Body of pancreas (tissue), 4 donors: ENCODE measurements at regions not wholly inside any gene's neighbourhood (a gene's known extent, or its start where the extent isn't known, plus 50 kb on each side); places are given as distances from the start of the nearest gene placed in this dataset.

Source experiments
- ATAC-seq: fragments of 150-250 bp; one replicate; pipeline ENCODE4 v1.9.1; 2016
- DNase-seq, 4 donors: peaks; one replicate each; pipeline ENCODE4 v3.0.0-alpha.2; 2019
- H3K27ac ChIP-seq, 4 donors: fragments of 200-600 bp; sonication (generic); 1 replicate in 3 of 4; 2 replicates in 1 of 4; pipeline versions ENCODE4 v1.5.1 to v1.6.1; 2016 to 2019; ENCODE audit warnings: mild to moderate bottlenecking in 1 of 4, mixed read lengths in 1 of 4, moderate library complexity in 1 of 4
- H3K27me3 ChIP-seq, 2 donors: fragments of 200-600 bp; sonication (generic); one replicate each; pipeline ENCODE4 v1.6.0; 2016; ENCODE audit warnings: mild to moderate bottlenecking in 1 of 2
- H3K36me3 ChIP-seq, 2 donors: fragments of 200-600 bp; sonication (generic); replicated peaks in 1 of 2; 2 replicates each; pipeline ENCODE4 v1.5.1; 2016; ENCODE audit warnings: low read depth in 2 of 2; ENCODE audit not compliant: insufficient read depth in 1 of 2
- H3K4me1 ChIP-seq: fragments of 200-600 bp; sonication (generic); one replicate; pipeline ENCODE4 v1.6.0; 2016
- H3K4me3 ChIP-seq, 2 donors: fragments of 200-600 bp; sonication (generic); 1 replicate in 1 of 2; 2 replicates in 1 of 2; pipeline ENCODE4 v1.5.1; 2016 to 2019
- H3K9me3 ChIP-seq, 3 donors: fragments of 200-600 bp; sonication (generic); 1 replicate in 2 of 3; 2 replicates in 1 of 3; pipeline ENCODE4 v1.5.1; 2016
- POLR2A ChIP-seq, 3 donors: fragments of 450-650 bp; IDR thresholded peaks; one replicate each; pipeline ENCODE4 v1.6.1; 2016; ENCODE audit warnings: antibody characterized with exemption in 3 of 3, mild to moderate bottlenecking in 2 of 3
- WGBS, 2 donors: methylation state at CpG; one replicate each; pipeline ENCODE4 v1.1.5; 2017; 5-methylcytosine and 5-hydroxymethylcytosine counted together
- intact Hi-C: fragments of 100-400 bp; cut with DNase I; formaldehyde crosslinking; loops from one replicate; pipeline ENCODE4 v1.15.1; 2023
- TF ChIP-seq, protein P1 (sequence below), 7 experiments: fragments of 450-650 bp in 4 of 7; fragments of 200-600 bp in 3 of 7; sonication (generic) in 3 of 7; IDR thresholded peaks; one replicate each; pipeline ENCODE4 v1.5.1; 2016 to 2019; ENCODE audit warnings: antibody characterized with exemption in 7 of 7

DNA sequence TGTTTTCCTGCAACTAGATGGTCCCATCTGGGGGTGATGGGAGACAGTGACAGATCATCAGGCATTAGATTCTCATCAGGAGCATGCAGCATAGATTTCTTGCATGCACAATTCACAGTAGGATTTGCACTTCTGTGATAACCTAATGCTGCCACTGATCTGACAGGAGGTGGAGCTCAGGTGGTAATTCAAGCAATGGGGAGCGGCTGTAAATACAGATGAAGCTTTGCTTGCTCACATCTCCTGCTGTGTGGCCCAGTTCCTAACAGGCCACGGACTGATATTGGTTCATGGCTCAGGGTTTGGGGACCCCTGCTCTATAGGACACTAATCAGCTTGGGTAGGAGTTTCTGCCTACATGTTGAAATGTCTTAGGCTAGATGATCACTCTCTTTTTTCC, 320.0 kb downstream of the PRDM2 start:
- Histone ChIP-seq H3K4me1 (peaks cover 14% of the 10 kb centered on the region), H3K27ac (no peak overlapping the region), H3K27me3 (no peaks in the 10 kb centered on the region), H3K9me3 (no peaks in the 10 kb centered on the region), H3K36me3 (no peaks in the 10 kb centered on the region), H3K4me3 (no peak overlapping the region)
- intact Hi-C loops = no loop called here
- no peak for TF ChIP-seq POLR2A (IDR thresholded peaks at IDR 0.05)
- TF ChIP-seq, protein P1, sequence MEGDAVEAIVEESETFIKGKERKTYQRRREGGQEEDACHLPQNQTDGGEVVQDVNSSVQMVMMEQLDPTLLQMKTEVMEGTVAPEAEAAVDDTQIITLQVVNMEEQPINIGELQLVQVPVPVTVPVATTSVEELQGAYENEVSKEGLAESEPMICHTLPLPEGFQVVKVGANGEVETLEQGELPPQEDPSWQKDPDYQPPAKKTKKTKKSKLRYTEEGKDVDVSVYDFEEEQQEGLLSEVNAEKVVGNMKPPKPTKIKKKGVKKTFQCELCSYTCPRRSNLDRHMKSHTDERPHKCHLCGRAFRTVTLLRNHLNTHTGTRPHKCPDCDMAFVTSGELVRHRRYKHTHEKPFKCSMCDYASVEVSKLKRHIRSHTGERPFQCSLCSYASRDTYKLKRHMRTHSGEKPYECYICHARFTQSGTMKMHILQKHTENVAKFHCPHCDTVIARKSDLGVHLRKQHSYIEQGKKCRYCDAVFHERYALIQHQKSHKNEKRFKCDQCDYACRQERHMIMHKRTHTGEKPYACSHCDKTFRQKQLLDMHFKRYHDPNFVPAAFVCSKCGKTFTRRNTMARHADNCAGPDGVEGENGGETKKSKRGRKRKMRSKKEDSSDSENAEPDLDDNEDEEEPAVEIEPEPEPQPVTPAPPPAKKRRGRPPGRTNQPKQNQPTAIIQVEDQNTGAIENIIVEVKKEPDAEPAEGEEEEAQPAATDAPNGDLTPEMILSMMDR (IDR thresholded peaks at IDR 0.05) = no peak
- WGBS, 2 donors = 77 to 79% methylated on average over 2 of the region's 2 CpGs
- no peak for ATAC-seq
- DNase-seq = no peak

DNA sequence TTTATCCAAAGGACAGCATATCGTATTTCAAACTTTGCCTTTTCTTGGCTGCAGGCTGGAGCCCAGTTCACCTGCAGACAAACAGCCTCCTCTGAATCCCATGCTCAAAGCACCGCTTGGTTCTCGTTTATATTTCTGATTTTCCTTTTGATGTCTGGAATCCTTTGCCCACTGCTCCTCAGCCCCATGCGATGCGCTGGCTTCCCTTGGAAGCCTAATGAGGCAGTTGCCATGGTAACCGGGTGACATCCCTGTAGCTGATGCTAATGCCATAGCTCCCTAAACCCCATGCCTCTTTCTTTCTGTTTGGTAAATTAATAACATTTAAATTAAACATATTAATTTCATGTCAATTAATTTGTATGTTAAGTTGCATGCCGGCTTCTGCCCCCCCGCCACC, 327.1 kb downstream of the PRDM2 start:
- no peak for DNase-seq
- TF ChIP-seq POLR2A (IDR thresholded peaks at IDR 0.05) = no peak
- TF ChIP-seq, protein P1 (IDR thresholded peaks at IDR 0.05) = no peak
- H3K4me1 ChIP-seq = no peaks in the 10 kb centered on the region
- 46 to 64% methylated on average over 8 of the region's 8 CpGs for WGBS, 2 donors
- no peaks in the 10 kb centered on the region for H3K27me3 ChIP-seq
- no peak overlapping the region for H3K4me3 ChIP-seq
- intact Hi-C loops = no loop called here
- no peak for ATAC-seq
- H3K36me3 ChIP-seq = no peaks in the 10 kb centered on the region
- no peak overlapping the region for H3K27ac ChIP-seq
- H3K9me3 ChIP-seq = no peaks in the 10 kb centered on the region

DNA sequence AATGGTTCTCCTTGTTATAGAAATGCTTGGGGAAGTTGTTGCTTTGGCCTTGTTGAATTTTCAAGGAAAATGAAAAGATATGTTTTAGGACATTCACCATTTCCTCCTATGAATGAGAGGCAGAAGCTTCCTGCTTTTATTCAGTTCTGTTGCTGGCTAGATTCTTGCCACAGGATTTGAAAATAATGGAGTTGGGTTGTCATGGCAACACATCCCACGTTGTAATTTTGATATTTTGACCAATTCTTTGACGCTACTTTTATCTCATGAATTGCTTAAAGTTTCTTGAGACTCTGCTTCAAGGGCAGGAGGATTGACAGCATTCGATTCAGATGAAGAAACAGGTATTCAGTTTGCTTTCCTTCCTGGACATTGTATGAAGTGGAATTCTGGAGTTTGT, 331.5 kb downstream of the PRDM2 start:
- DNase-seq = no peak
- 37 to 38% methylated on average over 3 of the region's 3 CpGs for WGBS, 2 donors
- Histone ChIP-seq H3K9me3 (no peaks in the 10 kb centered on the region), H3K27me3 (no peaks in the 10 kb centered on the region), H3K27ac (no peak overlapping the region), H3K36me3 (no peaks in the 10 kb centered on the region), H3K4me1 (no peaks in the 10 kb centered on the region), H3K4me3 (no peak overlapping the region)
- intact Hi-C loops = no loop called here
- no peak for ATAC-seq
- no peak for TF ChIP-seq POLR2A (IDR thresholded peaks at IDR 0.05)
- TF ChIP-seq, protein P1 (IDR thresholded peaks at IDR 0.05) = no peak

DNA sequence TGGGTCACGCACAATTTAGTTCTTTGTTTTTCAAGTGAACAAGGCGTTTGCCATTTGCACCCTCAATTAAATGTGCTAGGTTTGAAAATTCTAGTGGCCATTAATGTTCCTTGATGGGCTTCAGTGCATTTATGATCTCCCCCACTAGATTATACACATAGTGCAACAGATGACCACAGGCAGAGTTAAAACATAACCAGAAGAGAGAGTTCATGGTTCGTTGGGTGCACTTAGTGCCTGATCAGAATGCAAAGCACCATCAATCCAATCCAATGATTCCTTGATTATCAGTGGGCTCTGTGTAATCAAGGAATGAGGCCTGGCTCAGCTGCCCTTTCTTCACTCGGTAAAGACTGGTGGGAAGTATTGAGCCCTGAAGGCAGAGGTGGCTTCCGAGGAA, 334.5 kb downstream of the PRDM2 start:
- no peaks in the 10 kb centered on the region for H3K27me3 ChIP-seq
- TF ChIP-seq, protein P1 (IDR thresholded peaks at IDR 0.05) = no peak
- no peak for TF ChIP-seq POLR2A (IDR thresholded peaks at IDR 0.05)
- WGBS, 2 donors = 62 to 69% methylated on average over 4 to 5 of the region's 5 CpGs
- no peaks in the 10 kb centered on the region for H3K9me3 ChIP-seq
- intact Hi-C loops = no loop called here
- H3K27ac ChIP-seq = no peak overlapping the region
- no peaks in the 10 kb centered on the region for H3K36me3 ChIP-seq
- DNase-seq (no peak), ATAC-seq (no peak)
- H3K4me3 ChIP-seq = no peak overlapping the region
- no peaks in the 10 kb centered on the region for H3K4me1 ChIP-seq

DNA sequence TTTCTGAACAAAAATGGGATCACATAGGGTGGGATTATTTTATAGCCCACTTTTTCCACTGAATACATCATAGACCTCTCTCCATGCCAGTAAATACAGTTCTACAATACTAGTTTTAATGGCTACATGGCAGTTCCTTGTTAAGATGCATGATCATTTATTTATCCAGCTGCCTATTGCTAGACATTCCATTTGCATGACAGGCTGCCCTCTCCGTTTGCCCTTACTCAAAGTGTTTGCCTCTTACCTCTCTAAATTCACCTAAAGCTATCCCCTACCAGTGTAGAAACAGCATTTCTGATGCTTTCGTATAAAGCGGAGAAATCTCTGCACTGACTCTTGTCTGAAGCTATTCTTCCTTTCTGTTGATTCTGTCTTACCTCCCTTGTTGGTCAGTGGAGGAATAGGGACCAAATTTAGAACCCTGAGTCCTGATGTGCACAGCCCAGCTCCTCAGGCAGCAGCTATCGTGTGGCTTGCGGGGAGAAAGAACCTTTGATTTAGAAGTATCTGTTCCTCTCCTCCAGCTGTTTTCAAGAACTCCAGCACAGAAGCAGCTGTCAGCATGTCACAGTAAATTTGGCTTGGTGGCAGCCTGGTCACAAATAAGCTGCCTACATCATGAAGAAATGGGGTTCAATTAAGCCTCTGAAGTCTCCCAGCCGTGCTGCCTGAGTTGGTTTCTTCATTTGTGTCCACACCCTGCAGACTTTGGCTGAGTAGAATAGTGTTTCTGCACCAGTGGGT, 337.3 kb downstream of the PRDM2 start:
- WGBS, 2 donors = 46 to 65% methylated on average over 6 of the region's 6 CpGs
- intact Hi-C loops = no loop called here
- DNase-seq (no peak), ATAC-seq (peak; percentile 33)
- H3K27ac ChIP-seq = no peak overlapping the region
- no peaks in the 10 kb centered on the region for H3K9me3 ChIP-seq
- no peak overlapping the region for H3K4me3 ChIP-seq
- no peaks in the 10 kb centered on the region for H3K27me3 ChIP-seq
- TF ChIP-seq, protein P1 (IDR thresholded peaks at IDR 0.05) = no peak
- TF ChIP-seq POLR2A (IDR thresholded peaks at IDR 0.05) = no peak
- H3K4me1 ChIP-seq = no peaks in the 10 kb centered on the region
- no peaks in the 10 kb centered on the region for H3K36me3 ChIP-seq
